SK-N-SH treated with all-trans-retinoic acid at 6 μM for 48 hours (cell line): ENCODE measurements at regions not wholly inside any gene's neighbourhood (a gene's known extent, or its start where the extent isn't known, plus 50 kb on each side); places are given as distances from the start of the nearest gene placed in this dataset.

Experiments used
- ATAC-seq: fragments of 200-7000 bp; cut with Tn5 transposase; 3 replicates; pipeline ENCODE4 v1.9.1; 2020; ENCODE audit warnings: mild to moderate bottlenecking, moderate library complexity
- ARNTL ChIP-seq: fragments of 450-650 bp; formaldehyde crosslinking; IDR thresholded peaks from 2 replicates; pipeline ENCODE4 v1.5.0; 2020; ENCODE audit warnings: low read depth, mild to moderate bottlenecking, moderate library complexity, borderline replicate concordance
- BACH2 ChIP-seq: fragments of 250-450 bp; sonication (Bioruptor Pico); IDR thresholded peaks from 2 replicates; pipeline ENCODE4 v1.9.0; 2021; ENCODE audit warnings: mild to moderate bottlenecking, borderline replicate concordance
- CREB5 ChIP-seq: fragments of 250-450 bp; sonication (Bioruptor Pico); IDR thresholded peaks from 2 replicates; pipeline ENCODE4 v1.5.1; 2020; ENCODE audit warnings: low read depth, mild to moderate bottlenecking, moderate library complexity
- CSDC2 ChIP-seq: fragments of 250-450 bp; sonication (Bioruptor Pico); IDR thresholded peaks from 2 replicates; pipeline ENCODE4 v1.5.0; 2020; ENCODE audit warnings: mild to moderate bottlenecking, moderate library complexity
- ESRRG ChIP-seq: fragments of 250-450 bp; sonication (Bioruptor Pico); IDR thresholded peaks from 2 replicates; pipeline ENCODE4 v1.6.1; 2021; ENCODE audit warnings: mild to moderate bottlenecking
- GLIS3 ChIP-seq: fragments of 250-450 bp; sonication (Bioruptor Pico); IDR thresholded peaks from 2 replicates; pipeline ENCODE4 v1.5.0; 2020; ENCODE audit warnings: mild to moderate bottlenecking, moderate library complexity
- ISL1 ChIP-seq: fragments of 250-450 bp; sonication (Bioruptor Pico); IDR thresholded peaks from 2 replicates; pipeline ENCODE4 v2.1.2; 2022; ENCODE audit warnings: mild to moderate bottlenecking, moderate library complexity
- OSR1 ChIP-seq: fragments of 250-450 bp; sonication (Bioruptor Pico); IDR thresholded peaks from 2 replicates; pipeline ENCODE4 v1.8.0; 2022; ENCODE audit warnings: moderate library complexity, mild to moderate bottlenecking, inconsistent platforms
- PPARA ChIP-seq: fragments of 250-450 bp; sonication (Bioruptor Pico); IDR thresholded peaks from 2 replicates; pipeline ENCODE4 v1.5.0; 2020; ENCODE audit warnings: mild to moderate bottlenecking, borderline replicate concordance
- RARB ChIP-seq: fragments of 250-450 bp; sonication (Bioruptor Pico); IDR thresholded peaks from 2 replicates; pipeline ENCODE4 v1.8.0; 2021; ENCODE audit warnings: mild to moderate bottlenecking, moderate library complexity
- SNAI2 ChIP-seq: fragments of 250-450 bp; sonication (Bioruptor Pico); IDR thresholded peaks from 2 replicates; pipeline ENCODE4 v1.5.0; 2020; ENCODE audit warnings: mild to moderate bottlenecking, moderate library complexity
- TCF4 ChIP-seq: fragments of 250-450 bp; sonication (Bioruptor Pico); IDR thresholded peaks from 2 replicates; pipeline ENCODE4 v1.8.0; 2021; ENCODE audit warnings: mild to moderate bottlenecking, moderate library complexity, borderline replicate concordance
- TOX ChIP-seq: fragments of 250-450 bp; sonication (Bioruptor Pico); IDR thresholded peaks from 2 replicates; pipeline ENCODE4 v1.8.0; 2021; ENCODE audit warnings: mild to moderate bottlenecking, moderate library complexity, borderline replicate concordance
- ZC3H10 ChIP-seq: fragments of 250-450 bp; sonication (Bioruptor Pico); IDR thresholded peaks from 2 replicates; pipeline ENCODE4 v1.5.1; 2021; ENCODE audit warnings: mild to moderate bottlenecking, moderate library complexity
- ZFP3 ChIP-seq: fragments of 250-450 bp; sonication (Bioruptor Pico); IDR thresholded peaks from 2 replicates; pipeline ENCODE4 v1.5.0; 2020; ENCODE audit warnings: mild to moderate bottlenecking, moderate library complexity
- ZFP30 ChIP-seq: fragments of 450-650 bp; formaldehyde crosslinking; IDR thresholded peaks from 2 replicates; pipeline ENCODE4 v1.5.0; 2022; ENCODE audit warnings: mild to moderate bottlenecking, moderate library complexity
- ZNF565 ChIP-seq: fragments of 450-650 bp; formaldehyde crosslinking; conservative IDR thresholded peaks from 2 replicates; pipeline ENCODE4 v1.5.0; 2020; ENCODE audit warnings: low read depth, mild to moderate bottlenecking, moderate library complexity
- ZNF70 ChIP-seq: fragments of 450-650 bp; formaldehyde crosslinking; IDR thresholded peaks from 2 replicates; pipeline ENCODE4 v1.5.0; 2020; ENCODE audit warnings: mild to moderate bottlenecking, moderate library complexity
- ZNF8 ChIP-seq: fragments of 450-650 bp; formaldehyde crosslinking; IDR thresholded peaks from 2 replicates; pipeline ENCODE4 v1.5.0; 2020; ENCODE audit warnings: mild to moderate bottlenecking, moderate library complexity
- TF ChIP-seq, protein P1 (sequence below): fragments of 250-450 bp; sonication (Bioruptor Pico); IDR thresholded peaks from 2 replicates; pipeline ENCODE4 v1.5.0; 2020; ENCODE audit warnings: mild to moderate bottlenecking, moderate library complexity
- TF ChIP-seq, protein P2 (sequence below): fragments of 250-450 bp; sonication (Bioruptor Pico); IDR thresholded peaks from 2 replicates; pipeline ENCODE4 v1.8.0; 2020; ENCODE audit warnings: mild to moderate bottlenecking, moderate library complexity, borderline replicate concordance
- TF ChIP-seq, protein P3 (sequence below): fragments of 250-450 bp; sonication (Bioruptor Pico); IDR thresholded peaks from 2 replicates; pipeline ENCODE4 v1.8.0; 2021; ENCODE audit warnings: low read depth, mild to moderate bottlenecking, moderate library complexity, borderline replicate concordance

DNA sequence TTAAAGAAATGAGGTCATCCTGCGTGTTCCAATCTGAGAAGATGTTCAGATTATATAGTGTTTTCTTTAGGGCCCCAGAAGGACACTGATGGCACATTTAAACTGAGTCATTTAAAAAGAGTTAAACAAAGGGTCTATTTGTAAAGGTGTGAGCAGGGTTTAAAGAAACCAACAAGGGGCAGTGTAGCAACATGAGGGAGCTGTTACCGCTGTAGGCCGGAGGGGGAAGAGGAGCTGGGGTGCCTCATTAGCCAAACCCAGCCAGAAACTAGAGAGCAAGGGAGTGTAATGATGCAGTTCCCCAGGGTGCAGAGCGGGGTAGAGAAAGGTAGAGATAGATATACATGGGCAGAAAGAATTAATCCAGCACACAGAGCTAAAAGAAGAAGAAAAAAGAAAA lies 160.4 kb downstream of the TBX5 start:
- no peak for TF ChIP-seq ZNF70
- TF ChIP-seq PPARA (CRISPR knock-in tag) = no peak
- TF ChIP-seq TOX (CRISPR knock-in tag) = no peak
- no peak for TF ChIP-seq ZNF565 (CRISPR knock-in tag)
- no peak for TF ChIP-seq ZNF8 (CRISPR knock-in tag)
- TF ChIP-seq, protein P1, sequence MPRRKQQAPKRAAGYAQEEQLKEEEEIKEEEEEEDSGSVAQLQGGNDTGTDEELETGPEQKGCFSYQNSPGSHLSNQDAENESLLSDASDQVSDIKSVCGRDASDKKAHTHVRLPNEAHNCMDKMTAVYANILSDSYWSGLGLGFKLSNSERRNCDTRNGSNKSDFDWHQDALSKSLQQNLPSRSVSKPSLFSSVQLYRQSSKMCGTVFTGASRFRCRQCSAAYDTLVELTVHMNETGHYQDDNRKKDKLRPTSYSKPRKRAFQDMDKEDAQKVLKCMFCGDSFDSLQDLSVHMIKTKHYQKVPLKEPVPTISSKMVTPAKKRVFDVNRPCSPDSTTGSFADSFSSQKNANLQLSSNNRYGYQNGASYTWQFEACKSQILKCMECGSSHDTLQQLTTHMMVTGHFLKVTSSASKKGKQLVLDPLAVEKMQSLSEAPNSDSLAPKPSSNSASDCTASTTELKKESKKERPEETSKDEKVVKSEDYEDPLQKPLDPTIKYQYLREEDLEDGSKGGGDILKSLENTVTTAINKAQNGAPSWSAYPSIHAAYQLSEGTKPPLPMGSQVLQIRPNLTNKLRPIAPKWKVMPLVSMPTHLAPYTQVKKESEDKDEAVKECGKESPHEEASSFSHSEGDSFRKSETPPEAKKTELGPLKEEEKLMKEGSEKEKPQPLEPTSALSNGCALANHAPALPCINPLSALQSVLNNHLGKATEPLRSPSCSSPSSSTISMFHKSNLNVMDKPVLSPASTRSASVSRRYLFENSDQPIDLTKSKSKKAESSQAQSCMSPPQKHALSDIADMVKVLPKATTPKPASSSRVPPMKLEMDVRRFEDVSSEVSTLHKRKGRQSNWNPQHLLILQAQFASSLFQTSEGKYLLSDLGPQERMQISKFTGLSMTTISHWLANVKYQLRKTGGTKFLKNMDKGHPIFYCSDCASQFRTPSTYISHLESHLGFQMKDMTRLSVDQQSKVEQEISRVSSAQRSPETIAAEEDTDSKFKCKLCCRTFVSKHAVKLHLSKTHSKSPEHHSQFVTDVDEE (CRISPR knock-in tag) = no peak
- no peak for TF ChIP-seq ZFP30
- no peak for TF ChIP-seq ZC3H10 (CRISPR knock-in tag)
- no peak for TF ChIP-seq ESRRG (CRISPR knock-in tag)
- TF ChIP-seq ISL1 (CRISPR knock-in tag) = no peak
- TF ChIP-seq, protein P2, sequence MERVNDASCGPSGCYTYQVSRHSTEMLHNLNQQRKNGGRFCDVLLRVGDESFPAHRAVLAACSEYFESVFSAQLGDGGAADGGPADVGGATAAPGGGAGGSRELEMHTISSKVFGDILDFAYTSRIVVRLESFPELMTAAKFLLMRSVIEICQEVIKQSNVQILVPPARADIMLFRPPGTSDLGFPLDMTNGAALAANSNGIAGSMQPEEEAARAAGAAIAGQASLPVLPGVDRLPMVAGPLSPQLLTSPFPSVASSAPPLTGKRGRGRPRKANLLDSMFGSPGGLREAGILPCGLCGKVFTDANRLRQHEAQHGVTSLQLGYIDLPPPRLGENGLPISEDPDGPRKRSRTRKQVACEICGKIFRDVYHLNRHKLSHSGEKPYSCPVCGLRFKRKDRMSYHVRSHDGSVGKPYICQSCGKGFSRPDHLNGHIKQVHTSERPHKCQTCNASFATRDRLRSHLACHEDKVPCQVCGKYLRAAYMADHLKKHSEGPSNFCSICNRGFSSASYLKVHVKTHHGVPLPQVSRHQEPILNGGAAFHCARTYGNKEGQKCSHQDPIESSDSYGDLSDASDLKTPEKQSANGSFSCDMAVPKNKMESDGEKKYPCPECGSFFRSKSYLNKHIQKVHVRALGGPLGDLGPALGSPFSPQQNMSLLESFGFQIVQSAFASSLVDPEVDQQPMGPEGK (CRISPR knock-in tag) = no peak
- TF ChIP-seq ZFP3 = no peak
- TF ChIP-seq RARB = no peak
- TF ChIP-seq BACH2 = no peak
- TF ChIP-seq ARNTL (CRISPR knock-in tag) = no peak
- no peak for TF ChIP-seq OSR1 (CRISPR knock-in tag)
- no peak for TF ChIP-seq GLIS3 (CRISPR knock-in tag)
- no peak for TF ChIP-seq SNAI2 (CRISPR knock-in tag)

DNA sequence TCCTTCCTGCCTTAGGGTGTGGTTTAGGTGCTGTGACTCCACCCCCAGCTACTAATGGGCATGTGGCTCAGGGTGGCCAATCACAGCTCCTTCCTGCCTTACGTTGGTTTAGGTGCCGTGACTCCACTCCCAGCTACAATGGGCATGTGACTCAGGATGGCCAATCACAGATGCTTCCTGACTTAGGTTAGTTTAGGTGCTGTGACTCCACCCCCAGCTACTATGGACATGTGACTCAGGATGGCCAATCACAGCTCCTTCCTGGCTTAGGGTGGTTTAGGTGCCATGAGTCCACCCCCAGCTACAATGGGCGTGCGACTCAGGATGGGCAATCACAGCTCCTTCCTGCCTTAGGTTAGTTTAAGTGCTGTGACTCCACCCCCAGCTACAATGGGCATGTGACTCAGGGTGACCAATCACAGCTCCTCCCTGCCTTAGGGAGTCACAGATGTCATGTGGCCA lies 163.9 kb downstream of the TBX5 start:
- ATAC-seq = no peak
- TF ChIP-seq, protein P2 (CRISPR knock-in tag) = no peak
- TF ChIP-seq BACH2 (no peak), PPARA (CRISPR knock-in tag) (no peak), CREB5 (CRISPR knock-in tag) (no peak), TOX (CRISPR knock-in tag) (no peak), CSDC2 (CRISPR knock-in tag) (no peak), ZC3H10 (CRISPR knock-in tag) (no peak)
- TF ChIP-seq, all 23 proteins: peak for 0

More for the DNA sequence above, 160.4 kb downstream of the TBX5 start:
- ATAC-seq = no peak

GRCh38 chr12:114240288-114240687 lies 165.7 kb downstream of the TBX5 start:
- no peak for ATAC-seq
- TF ChIP-seq ZNF70 (no peak), TOX (CRISPR knock-in tag) (no peak), TCF4 (CRISPR knock-in tag) (no peak), GLIS3 (CRISPR knock-in tag) (no peak), ZC3H10 (CRISPR knock-in tag) (no peak), ARNTL (CRISPR knock-in tag) (no peak), ZFP3 (no peak), ZNF565 (CRISPR knock-in tag) (no peak), RARB (no peak), OSR1 (CRISPR knock-in tag) (no peak), CSDC2 (CRISPR knock-in tag) (no peak)
- TF ChIP-seq, protein P1 (CRISPR knock-in tag) = no peak
- TF ChIP-seq, protein P2 (CRISPR knock-in tag) = no peak
- TF ChIP-seq, protein P3, sequence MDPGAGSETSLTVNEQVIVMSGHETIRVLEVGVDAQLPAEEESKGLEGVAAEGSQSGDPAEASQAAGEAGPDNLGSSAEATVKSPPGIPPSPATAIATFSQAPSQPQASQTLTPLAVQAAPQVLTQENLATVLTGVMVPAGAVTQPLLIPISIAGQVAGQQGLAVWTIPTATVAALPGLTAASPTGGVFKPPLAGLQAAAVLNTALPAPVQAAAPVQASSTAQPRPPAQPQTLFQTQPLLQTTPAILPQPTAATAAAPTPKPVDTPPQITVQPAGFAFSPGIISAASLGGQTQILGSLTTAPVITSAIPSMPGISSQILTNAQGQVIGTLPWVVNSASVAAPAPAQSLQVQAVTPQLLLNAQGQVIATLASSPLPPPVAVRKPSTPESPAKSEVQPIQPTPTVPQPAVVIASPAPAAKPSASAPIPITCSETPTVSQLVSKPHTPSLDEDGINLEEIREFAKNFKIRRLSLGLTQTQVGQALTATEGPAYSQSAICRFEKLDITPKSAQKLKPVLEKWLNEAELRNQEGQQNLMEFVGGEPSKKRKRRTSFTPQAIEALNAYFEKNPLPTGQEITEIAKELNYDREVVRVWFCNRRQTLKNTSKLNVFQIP (CRISPR knock-in tag) = no peak
